Erythroblast (primary cell): ENCODE measurements at regions not wholly inside any gene's neighbourhood (a gene's known extent, or its start where the extent isn't known, plus 50 kb on each side); places are given as distances from the start of the nearest gene placed in this dataset.

ENCODE experiments used
- GATA1 ChIP-seq: IDR thresholded peaks from 2 replicates; pipeline ENCODE4 v1.6.1; 2011; ENCODE audit warnings: low read depth, mild to moderate bottlenecking, control low read depth, low read length, moderate library complexity
- POLR2A ChIP-seq: IDR thresholded peaks from 2 replicates; pipeline ENCODE4 v1.6.1; 2011; ENCODE audit warnings: mild to moderate bottlenecking, low read length

DNA sequence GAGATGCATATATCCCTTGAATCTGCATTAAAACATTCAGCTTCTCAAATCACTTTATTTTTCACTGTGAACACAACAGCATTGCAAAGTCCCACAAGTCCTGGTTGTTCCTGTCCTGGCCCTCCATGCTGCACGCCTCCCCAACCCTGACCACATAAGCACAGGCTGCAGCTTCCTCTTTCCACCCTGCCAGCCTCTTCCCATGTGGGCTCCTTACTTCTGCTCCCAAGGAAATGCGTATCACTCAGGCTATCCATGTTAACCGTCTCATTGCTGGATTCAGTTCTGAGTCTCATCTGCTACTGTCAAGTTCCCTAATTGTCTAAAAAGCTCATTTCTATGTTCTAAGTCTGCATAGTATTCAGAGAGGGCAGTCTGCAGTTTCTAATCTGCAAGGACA is 89.7 kb upstream of the ZPBP start:
- no peak for TF ChIP-seq POLR2A
- no peak for TF ChIP-seq GATA1
